ENCODE measurements at regions not wholly inside any gene's neighbourhood (a gene's known extent, or its start where the extent isn't known, plus 50 kb on each side); places are given as distances from the start of the nearest gene placed in this dataset.

DNA sequence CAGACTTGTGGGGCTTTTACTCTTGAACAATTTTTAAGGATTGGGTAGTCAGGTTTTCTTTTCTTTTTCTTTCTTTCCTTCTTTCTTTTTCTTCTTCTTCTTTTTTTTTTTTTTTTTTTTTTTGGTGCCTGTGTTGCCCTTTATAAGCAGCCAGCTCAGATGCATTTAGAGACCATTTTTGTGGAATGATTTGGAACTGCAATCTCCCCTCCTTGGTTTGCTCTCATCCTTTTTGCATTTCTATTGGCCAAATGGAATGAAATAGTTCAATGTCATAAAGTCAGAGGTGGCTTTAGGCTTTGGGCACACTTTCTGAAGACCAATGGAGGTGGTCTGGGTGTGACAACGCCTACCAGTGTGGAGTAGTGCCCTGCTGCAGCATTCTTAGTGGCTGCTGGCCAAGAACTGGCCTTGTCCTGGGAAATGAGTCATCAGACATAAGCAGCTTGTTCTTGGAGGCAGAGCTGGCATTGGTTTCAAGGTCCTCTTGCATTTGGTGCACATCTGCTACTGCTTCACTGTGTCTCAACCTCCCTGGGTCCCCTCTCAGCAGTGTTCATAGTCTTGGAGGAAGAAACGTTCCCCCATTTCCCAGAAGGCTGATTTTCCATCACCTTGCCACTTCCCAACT lies 84.5 kb downstream of the CT47B1 start:
- H3K27ac ChIP-seq, result peak overlapping the region; percentile 63
- TF ChIP-seq, protein P1, sequence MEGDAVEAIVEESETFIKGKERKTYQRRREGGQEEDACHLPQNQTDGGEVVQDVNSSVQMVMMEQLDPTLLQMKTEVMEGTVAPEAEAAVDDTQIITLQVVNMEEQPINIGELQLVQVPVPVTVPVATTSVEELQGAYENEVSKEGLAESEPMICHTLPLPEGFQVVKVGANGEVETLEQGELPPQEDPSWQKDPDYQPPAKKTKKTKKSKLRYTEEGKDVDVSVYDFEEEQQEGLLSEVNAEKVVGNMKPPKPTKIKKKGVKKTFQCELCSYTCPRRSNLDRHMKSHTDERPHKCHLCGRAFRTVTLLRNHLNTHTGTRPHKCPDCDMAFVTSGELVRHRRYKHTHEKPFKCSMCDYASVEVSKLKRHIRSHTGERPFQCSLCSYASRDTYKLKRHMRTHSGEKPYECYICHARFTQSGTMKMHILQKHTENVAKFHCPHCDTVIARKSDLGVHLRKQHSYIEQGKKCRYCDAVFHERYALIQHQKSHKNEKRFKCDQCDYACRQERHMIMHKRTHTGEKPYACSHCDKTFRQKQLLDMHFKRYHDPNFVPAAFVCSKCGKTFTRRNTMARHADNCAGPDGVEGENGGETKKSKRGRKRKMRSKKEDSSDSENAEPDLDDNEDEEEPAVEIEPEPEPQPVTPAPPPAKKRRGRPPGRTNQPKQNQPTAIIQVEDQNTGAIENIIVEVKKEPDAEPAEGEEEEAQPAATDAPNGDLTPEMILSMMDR (conservative IDR thresholded peaks at IDR 0.05), result no peak
- TF ChIP-seq ZFX (IDR thresholded peaks at IDR 0.05), result no peak

DNA sequence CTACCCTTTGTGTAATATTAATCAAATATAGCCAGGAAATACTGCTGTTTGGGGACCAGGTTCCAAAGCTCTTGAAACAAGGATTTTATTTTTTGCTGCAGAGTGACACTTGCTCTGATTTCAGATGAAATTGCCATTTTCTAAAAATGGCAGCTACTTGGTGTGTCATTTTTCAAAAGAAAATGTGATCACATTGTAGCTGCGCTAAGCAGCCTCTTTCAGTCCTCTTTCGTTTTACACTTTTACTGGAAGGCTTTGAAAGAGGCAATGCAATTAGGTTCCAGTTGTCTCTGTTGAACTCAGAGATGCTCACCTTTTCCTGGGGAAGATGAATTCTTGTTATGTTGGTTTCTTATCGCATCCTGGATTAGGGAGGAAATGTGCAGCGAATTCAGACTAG lies 85.1 kb downstream of the CT47B1 start:
- H3K27ac ChIP-seq, result peak overlapping the region; percentile 63; the same call in 1 of the 2 replicates
- no peak for TF ChIP-seq ZFX (IDR thresholded peaks at IDR 0.05)
- TF ChIP-seq, protein P1 (conservative IDR thresholded peaks at IDR 0.05), result no peak

DNA sequence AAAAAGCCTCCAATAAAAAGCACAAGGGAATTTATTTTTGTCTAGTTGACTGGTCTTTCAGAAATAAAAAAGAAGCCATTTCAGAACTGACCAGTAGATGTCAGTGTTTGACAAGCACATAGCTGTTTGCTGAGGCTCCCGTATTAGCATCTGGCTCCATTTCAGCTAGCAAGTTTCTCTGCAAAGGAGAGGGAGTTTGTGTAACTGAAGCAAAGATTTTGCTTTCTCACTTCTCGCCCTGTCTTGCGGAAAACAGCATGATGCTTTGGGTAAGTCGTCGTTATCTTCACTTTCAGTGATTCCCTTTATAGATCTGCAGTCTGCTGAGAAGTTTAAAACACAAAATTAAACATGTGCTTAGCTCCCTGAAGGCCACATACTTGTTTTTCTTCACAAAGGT lies 85.5 kb downstream of the CT47B1 start:
- TF ChIP-seq, protein P1 (conservative IDR thresholded peaks at IDR 0.05), result peak; percentile 74
- TF ChIP-seq ZFX (IDR thresholded peaks at IDR 0.05), result no peak
- H3K27ac ChIP-seq, result no peak overlapping the region; the same call in 1 of the 2 replicates

DNA sequence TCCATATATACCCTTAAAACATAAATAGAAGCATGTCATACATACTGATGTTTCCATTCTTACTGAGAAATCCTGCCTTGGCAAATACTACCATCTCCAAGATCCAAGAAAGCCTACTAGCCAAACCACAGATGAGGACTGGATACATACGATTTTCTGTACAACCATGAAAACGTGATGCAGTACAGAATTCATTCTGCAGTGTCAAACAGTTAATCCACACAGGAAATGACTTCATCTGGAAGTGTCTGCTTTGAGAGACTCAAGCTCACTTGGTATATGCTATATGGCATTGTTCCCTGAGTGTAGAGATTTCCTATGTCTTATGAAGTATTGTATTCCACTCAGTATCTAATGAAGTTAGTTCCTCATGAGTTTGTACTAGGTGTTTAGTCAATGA lies 94.3 kb downstream of the CT47B1 start:
- TF ChIP-seq, protein P1 (conservative IDR thresholded peaks at IDR 0.05), result no peak
- TF ChIP-seq ZFX (IDR thresholded peaks at IDR 0.05), result no peak
- no peak overlapping the region for H3K27ac ChIP-seq

DNA sequence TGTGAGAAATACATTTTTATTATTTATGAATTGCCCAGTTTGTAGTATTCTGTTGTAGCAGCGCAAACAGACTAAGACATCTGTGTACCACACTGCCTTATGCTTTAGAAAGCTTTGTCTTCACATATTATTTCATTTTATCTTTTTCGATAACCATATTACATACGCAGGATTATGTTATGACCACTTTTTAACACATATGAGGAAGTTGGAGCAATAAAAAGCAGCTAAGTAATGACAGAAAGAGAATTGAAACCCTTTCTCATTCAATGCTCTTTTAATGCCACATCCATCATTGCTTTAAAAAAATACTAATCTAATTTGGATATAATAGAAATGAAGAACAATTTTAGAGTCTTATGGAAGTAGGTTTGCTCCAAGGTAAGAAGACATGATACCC lies 99.7 kb downstream of the CT47B1 start:
- no peak for TF ChIP-seq ZFX (IDR thresholded peaks at IDR 0.05)
- TF ChIP-seq, protein P1 (conservative IDR thresholded peaks at IDR 0.05), result no peak
- no peak overlapping the region for H3K27ac ChIP-seq

DNA sequence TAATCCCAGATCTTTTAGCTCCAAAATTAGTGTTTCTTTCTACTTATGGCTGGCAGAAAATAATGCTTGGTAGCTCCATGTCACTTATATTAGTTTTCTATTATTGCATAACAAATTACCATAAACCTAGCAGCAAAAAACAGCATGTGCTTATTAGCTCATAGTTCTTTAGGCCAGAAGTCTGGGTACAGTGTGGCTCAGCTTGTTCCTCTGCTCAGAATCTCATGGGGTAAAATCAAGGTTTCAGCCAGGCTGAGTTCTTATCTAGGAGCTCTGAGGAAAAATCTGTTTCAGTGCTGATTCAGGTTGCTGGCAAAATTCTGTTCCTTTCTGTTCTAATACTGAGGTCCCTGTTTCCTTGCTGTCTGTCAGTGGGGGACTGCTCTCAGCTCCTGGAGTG lies 101.1 kb downstream of the CT47B1 start:
- TF ChIP-seq, protein P1 (conservative IDR thresholded peaks at IDR 0.05), result no peak
- TF ChIP-seq ZFX (IDR thresholded peaks at IDR 0.05), result no peak
- H3K27ac ChIP-seq, result no peak overlapping the region

DNA sequence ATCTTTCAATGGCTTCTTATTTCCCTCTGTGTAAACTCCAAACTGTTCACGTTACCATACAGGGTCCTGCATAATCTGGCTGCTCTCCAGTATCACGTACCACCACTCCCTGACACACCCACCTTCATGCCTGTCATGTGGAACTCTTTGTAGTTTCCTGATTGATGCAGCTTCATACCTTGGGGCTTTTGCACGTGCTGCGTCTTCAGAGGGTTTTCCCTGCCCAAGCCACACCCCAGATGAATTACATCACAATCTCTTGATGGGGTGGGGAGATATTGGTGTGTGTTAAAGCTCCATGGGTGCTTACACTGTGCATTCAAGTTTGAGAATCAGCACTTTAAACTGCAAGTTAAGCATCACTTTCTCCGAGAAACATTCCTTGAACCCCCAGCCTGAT lies 101.9 kb downstream of the CT47B1 start:
- no peak overlapping the region for H3K27ac ChIP-seq
- TF ChIP-seq ZFX (IDR thresholded peaks at IDR 0.05), result no peak
- TF ChIP-seq, protein P1 (conservative IDR thresholded peaks at IDR 0.05), result no peak
